Liver (tissue), 3 donors: ENCODE measurements at regions not wholly inside any gene's neighbourhood (a gene's known extent, or its start where the extent isn't known, plus 50 kb on each side); places are given as distances from the start of the nearest gene placed in this dataset.

Experiments used
- FOXA1 ChIP-seq: IDR thresholded peaks from 2 replicates; pipeline ENCODE4 v1.6.1; 2016; ENCODE audit warnings: antibody characterized with exemption
- GABPA ChIP-seq, 2 donors: IDR thresholded peaks in 1 of 2; conservative IDR thresholded peaks in 1 of 2; 2 replicates each; pipeline ENCODE4 v1.6.1; 2016; ENCODE audit warnings: antibody characterized with exemption in 2 of 2, mild to moderate bottlenecking in 1 of 2, moderate library complexity in 1 of 2
- NR2F2 ChIP-seq: IDR thresholded peaks from 2 replicates; pipeline ENCODE4 v1.6.1; 2016; ENCODE audit warnings: antibody characterized with exemption
- RAD21 ChIP-seq, 2 donors: IDR thresholded peaks; 2 replicates each; pipeline ENCODE4 v1.6.1; 2016; ENCODE audit warnings: antibody characterized with exemption in 2 of 2, mild to moderate bottlenecking in 2 of 2
- TAF1 ChIP-seq: conservative IDR thresholded peaks from 2 replicates; pipeline ENCODE4 v1.6.1; 2016; ENCODE audit warnings: antibody characterized with exemption, mild to moderate bottlenecking
- YY1 ChIP-seq: IDR thresholded peaks from 2 replicates; pipeline ENCODE4 v1.6.1; 2016; ENCODE audit warnings: antibody characterized with exemption, mild to moderate bottlenecking
- TF ChIP-seq, protein P1 (sequence below): fragments of 150-350 bp; IDR thresholded peaks from 2 replicates; pipeline ENCODE4 v1.5.1; 2017; ENCODE audit warnings: improper control_type of control experiment, low read depth, low read length; ENCODE audit not compliant: missing input control
- TF ChIP-seq, protein P2 (sequence below): IDR thresholded peaks from 2 replicates; pipeline ENCODE4 v1.6.1; 2016; ENCODE audit warnings: antibody characterized with exemption, mild to moderate bottlenecking
- donor health status: healthy.
- donor health status: healthy.

DNA sequence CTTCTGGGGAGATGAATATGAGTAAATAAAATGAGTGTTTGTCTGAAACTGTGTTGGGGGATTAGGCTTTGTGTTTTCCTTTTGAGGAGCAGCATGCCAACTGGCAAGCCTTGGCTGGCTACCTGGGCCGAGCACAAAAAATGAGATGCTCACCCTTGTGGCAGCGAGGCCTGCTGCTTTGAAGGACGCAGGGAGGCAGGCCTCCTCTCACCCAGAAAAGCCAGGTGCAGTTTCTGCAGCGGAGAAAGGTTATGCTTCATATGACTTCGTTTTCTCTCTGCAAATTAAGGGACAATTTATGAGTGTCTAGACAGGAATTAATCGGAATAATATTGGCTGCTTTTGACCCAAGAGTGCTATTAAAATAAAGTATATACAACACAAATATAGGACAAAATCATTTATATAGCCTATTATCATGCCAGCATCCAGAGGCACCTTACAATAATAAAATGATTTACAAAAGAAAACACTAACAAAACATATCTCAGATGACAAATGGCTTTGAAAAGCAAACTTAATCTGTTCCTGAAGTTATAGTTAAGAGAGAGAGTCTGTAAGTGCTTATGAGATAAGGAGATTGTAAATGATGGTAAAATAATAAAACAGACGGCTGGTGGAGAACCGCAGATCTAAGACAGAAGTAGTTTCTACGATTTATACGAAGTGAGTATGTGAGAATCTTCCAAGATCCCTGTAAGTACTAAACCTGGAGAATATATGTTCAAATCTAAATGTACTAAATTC lies 682.8 kb upstream of the NR2F2 start:
- TF ChIP-seq, protein P1, sequence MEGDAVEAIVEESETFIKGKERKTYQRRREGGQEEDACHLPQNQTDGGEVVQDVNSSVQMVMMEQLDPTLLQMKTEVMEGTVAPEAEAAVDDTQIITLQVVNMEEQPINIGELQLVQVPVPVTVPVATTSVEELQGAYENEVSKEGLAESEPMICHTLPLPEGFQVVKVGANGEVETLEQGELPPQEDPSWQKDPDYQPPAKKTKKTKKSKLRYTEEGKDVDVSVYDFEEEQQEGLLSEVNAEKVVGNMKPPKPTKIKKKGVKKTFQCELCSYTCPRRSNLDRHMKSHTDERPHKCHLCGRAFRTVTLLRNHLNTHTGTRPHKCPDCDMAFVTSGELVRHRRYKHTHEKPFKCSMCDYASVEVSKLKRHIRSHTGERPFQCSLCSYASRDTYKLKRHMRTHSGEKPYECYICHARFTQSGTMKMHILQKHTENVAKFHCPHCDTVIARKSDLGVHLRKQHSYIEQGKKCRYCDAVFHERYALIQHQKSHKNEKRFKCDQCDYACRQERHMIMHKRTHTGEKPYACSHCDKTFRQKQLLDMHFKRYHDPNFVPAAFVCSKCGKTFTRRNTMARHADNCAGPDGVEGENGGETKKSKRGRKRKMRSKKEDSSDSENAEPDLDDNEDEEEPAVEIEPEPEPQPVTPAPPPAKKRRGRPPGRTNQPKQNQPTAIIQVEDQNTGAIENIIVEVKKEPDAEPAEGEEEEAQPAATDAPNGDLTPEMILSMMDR, result no peak
- no peak for TF ChIP-seq YY1
- TF ChIP-seq TAF1, result no peak
- TF ChIP-seq, protein P2, sequence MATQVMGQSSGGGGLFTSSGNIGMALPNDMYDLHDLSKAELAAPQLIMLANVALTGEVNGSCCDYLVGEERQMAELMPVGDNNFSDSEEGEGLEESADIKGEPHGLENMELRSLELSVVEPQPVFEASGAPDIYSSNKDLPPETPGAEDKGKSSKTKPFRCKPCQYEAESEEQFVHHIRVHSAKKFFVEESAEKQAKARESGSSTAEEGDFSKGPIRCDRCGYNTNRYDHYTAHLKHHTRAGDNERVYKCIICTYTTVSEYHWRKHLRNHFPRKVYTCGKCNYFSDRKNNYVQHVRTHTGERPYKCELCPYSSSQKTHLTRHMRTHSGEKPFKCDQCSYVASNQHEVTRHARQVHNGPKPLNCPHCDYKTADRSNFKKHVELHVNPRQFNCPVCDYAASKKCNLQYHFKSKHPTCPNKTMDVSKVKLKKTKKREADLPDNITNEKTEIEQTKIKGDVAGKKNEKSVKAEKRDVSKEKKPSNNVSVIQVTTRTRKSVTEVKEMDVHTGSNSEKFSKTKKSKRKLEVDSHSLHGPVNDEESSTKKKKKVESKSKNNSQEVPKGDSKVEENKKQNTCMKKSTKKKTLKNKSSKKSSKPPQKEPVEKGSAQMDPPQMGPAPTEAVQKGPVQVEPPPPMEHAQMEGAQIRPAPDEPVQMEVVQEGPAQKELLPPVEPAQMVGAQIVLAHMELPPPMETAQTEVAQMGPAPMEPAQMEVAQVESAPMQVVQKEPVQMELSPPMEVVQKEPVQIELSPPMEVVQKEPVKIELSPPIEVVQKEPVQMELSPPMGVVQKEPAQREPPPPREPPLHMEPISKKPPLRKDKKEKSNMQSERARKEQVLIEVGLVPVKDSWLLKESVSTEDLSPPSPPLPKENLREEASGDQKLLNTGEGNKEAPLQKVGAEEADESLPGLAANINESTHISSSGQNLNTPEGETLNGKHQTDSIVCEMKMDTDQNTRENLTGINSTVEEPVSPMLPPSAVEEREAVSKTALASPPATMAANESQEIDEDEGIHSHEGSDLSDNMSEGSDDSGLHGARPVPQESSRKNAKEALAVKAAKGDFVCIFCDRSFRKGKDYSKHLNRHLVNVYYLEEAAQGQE, result no peak
- no peak for TF ChIP-seq FOXA1
- no peak for TF ChIP-seq NR2F2
- no peak for TF ChIP-seq RAD21 (IDR thresholded peaks at IDR 0.05)
- no peak for TF ChIP-seq GABPA (IDR thresholded peaks at IDR 0.05 in 1 of 2, conservative IDR thresholded peaks at IDR 0.05 in 1 of 2)
